ENCODE measurements at regions not wholly inside any gene's neighbourhood (a gene's known extent, or its start where the extent isn't known, plus 50 kb on each side); places are given as distances from the start of the nearest gene placed in this dataset.

DNA sequence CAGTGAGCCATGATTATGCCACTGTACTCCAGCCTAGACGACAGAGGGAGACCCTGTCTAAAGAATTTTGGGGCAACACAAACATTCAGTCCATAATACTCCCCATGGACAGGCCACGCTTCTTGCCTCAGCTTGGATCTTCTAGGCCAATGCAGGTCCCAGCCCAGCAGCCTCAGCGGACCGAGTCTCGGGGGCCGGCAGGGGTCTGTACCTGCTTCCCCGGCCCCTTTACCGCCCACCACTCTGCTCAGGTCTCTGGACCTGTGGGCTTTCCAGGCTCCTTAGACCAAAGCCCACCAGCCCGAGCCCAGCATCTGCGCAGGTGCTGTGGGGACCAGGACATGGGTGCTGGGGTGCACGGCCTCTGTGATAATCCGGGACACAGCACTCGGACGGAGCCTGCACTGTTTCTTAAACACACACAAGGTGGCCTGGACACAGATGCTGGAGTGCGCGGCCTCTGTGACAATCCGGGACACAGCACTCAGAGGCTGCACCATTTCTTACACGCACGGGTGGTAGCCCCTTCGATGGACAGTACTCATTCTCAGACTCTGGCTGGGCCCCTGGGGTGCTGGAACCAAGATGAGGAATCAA, 62.1 kb upstream of the GPC1 start:
- Histone ChIP-seq H3K9ac (ENCODE audit: low read depth in 1 of 2, low read length in 2 of 2) (no peak overlapping the region), H3K36me3 (ENCODE audit: control insufficient read depth in 2 of 2, insufficient read depth in 2 of 2, low read length in 2 of 2) (no peaks in the 10 kb centered on the region), H3K4me1 (ENCODE audit: control insufficient read depth in 2 of 2, insufficient read depth in 2 of 2, low read length in 2 of 2) (peaks cover 0 to 4% of the 10 kb centered on the region in 2 donors), H3K9me3 (ENCODE audit: control insufficient read depth in 2 of 2, low read length in 2 of 2) (no peaks in the 10 kb centered on the region), H3K4me3 (ENCODE audit: low read length in 2 of 2) (no peak overlapping the region), H3K27ac (ENCODE audit: low read depth in 2 of 2, low read length in 2 of 2) (no peak overlapping the region), H3K27me3 (ENCODE audit: control insufficient read depth in 2 of 2, insufficient read depth in 2 of 2, low read length in 2 of 2) (no peaks in the 10 kb centered on the region)

DNA sequence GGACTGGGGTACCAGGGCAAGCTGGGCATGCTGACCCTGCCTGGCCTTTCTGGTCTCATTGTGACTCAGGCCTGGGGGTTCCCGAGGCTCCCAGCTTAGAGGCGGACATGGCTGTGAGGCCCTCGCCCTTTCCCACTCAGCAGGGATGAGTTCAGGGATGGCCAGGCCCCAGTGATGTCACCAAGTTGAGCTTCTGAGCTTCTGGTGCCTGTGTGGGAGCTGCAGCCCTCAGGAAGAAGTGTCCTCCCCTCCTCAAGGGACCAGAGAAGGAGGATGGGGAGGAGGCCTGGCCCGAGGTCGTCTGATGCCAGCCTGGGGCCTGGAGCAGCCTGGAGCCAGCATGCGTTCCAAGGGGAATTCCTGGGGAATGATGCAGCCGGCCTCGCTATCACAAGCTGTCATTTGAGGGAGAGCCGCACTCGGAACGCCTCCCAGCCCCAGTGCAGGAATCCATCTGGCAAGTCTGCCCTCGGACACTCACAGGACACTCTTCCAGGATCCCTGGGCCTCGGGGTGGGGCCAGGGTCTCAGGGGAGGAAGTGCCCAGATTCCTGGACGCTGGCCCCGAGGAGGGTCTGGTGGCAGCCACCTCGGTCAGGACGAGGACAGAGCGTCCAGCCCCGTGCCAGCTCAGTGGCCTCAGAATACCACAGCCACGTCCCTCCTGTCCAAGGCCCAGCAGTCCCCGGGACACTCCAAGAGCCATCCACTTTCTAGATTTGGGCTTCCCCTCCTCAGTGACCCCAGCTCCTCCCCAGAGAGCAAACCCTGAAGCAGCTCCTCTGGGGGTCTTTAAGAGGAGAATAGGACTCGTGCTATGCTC, 61.2 kb upstream of the GPC1 start:
- Histone ChIP-seq H3K9me3 (ENCODE audit: control insufficient read depth in 2 of 2, low read length in 2 of 2) (no peaks in the 10 kb centered on the region), H3K27ac (ENCODE audit: low read depth in 2 of 2, low read length in 2 of 2) (peak overlapping the region; percentile 38 to 50), H3K4me3 (ENCODE audit: low read length in 2 of 2) (no peak overlapping the region), H3K36me3 (ENCODE audit: control insufficient read depth in 2 of 2, insufficient read depth in 2 of 2, low read length in 2 of 2) (no peaks in the 10 kb centered on the region), H3K9ac (ENCODE audit: low read depth in 1 of 2, low read length in 2 of 2) (peak overlapping the region in 1 of 2 donors; percentile 17), H3K27me3 (ENCODE audit: control insufficient read depth in 2 of 2, insufficient read depth in 2 of 2, low read length in 2 of 2) (no peaks in the 10 kb centered on the region), H3K4me1 (ENCODE audit: control insufficient read depth in 2 of 2, insufficient read depth in 2 of 2, low read length in 2 of 2) (peaks cover 0 to 4% of the 10 kb centered on the region in 2 donors)

DNA sequence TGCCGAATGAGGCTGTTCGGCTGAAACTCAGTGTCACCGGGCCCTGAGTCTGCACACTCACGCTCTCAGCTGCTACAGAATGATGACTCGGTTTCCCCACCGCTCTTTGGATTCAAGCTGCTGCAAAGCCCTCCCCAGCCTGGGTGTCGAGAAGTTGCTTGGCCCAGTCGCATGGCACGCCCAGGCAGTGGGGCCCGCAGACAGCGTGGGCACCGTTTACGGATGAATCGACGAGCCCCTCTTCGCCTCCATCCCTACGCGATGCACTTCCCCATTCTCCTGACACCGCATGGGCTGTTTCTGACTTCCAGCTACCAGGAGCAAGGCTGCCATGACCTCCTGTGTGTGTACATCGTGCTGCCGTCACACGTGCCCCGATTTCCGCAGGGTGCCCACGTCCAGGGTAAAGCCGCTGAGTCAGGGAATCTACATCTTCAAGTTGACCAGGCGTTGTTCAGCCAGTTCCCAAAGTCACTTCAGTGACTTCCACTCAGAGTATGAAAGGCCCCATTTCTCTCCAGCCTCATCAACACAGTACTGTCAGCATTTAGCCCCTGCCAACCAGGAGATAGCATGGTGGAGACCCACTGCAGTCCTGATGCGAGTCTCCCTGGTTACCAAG, 60.3 kb upstream of the GPC1 start:
- H3K27ac ChIP-seq (ENCODE audit: low read depth in 2 of 2, low read length in 2 of 2) = no peak overlapping the region
- H3K36me3 ChIP-seq (ENCODE audit: control insufficient read depth in 2 of 2, insufficient read depth in 2 of 2, low read length in 2 of 2) = no peaks in the 10 kb centered on the region
- no peaks in the 10 kb centered on the region for H3K9me3 ChIP-seq (ENCODE audit: control insufficient read depth in 2 of 2, low read length in 2 of 2)
- H3K4me1 ChIP-seq (ENCODE audit: control insufficient read depth in 2 of 2, insufficient read depth in 2 of 2, low read length in 2 of 2) = peaks cover 0 to 4% of the 10 kb centered on the region in 2 donors
- no peaks in the 10 kb centered on the region for H3K27me3 ChIP-seq (ENCODE audit: control insufficient read depth in 2 of 2, insufficient read depth in 2 of 2, low read length in 2 of 2)
- H3K9ac ChIP-seq (ENCODE audit: low read depth in 1 of 2, low read length in 2 of 2) = no peak overlapping the region
- H3K4me3 ChIP-seq (ENCODE audit: low read length in 2 of 2) = no peak overlapping the region

DNA sequence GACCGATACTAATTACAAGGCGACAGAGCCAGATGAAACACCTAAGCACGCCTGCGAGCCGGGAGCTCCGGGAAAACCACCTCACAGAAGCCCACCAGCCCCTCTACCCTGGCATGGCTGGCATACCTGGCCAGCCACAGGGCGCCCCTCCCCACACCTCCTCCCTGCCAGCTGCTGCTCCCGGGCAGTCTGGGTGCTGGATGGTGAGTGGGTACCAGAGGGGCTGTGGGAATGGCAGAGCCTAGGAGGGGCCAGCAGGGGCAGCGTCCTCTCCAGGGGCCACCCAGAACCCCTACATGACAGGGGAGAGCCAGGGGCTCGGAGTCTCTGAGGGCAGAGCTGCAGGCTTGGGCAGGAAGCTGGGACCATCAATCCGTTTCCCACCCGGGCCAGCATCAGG, 58.7 kb upstream of the GPC1 start:
- Histone ChIP-seq H3K27me3 (ENCODE audit: control insufficient read depth in 2 of 2, insufficient read depth in 2 of 2, low read length in 2 of 2) (no peaks in the 10 kb centered on the region), H3K4me1 (ENCODE audit: control insufficient read depth in 2 of 2, insufficient read depth in 2 of 2, low read length in 2 of 2) (peaks cover 0 to 4% of the 10 kb centered on the region in 2 donors), H3K9ac (ENCODE audit: low read depth in 1 of 2, low read length in 2 of 2) (no peak overlapping the region), H3K9me3 (ENCODE audit: control insufficient read depth in 2 of 2, low read length in 2 of 2) (no peaks in the 10 kb centered on the region), H3K36me3 (ENCODE audit: control insufficient read depth in 2 of 2, insufficient read depth in 2 of 2, low read length in 2 of 2) (no peaks in the 10 kb centered on the region), H3K4me3 (ENCODE audit: low read length in 2 of 2) (no peak overlapping the region), H3K27ac (ENCODE audit: low read depth in 2 of 2, low read length in 2 of 2) (no peak overlapping the region)

DNA sequence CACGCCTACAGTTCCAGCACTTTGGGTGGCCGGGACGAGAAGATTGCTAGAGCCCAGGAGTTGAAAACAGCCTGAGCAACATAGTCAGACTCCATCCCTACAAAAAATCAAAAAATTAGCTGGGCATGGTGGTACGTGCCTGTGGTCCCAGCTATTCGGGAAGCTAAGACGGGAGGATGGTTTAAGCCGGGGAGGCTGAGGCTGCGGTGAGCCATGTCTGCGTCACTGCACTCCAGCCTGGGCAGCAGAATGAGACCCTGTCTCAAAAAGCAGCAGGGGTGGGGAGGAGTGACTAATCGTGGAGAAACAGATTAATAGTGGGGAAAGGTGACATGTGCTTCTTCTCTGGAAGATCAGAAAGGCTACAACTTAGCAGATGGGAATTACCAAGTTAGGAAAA, 58.1 kb upstream of the GPC1 start:
- no peak overlapping the region for H3K4me3 ChIP-seq (ENCODE audit: low read length in 2 of 2)
- H3K27me3 ChIP-seq (ENCODE audit: control insufficient read depth in 2 of 2, insufficient read depth in 2 of 2, low read length in 2 of 2) = no peaks in the 10 kb centered on the region
- no peak overlapping the region for H3K27ac ChIP-seq (ENCODE audit: low read depth in 2 of 2, low read length in 2 of 2)
- no peak overlapping the region for H3K9ac ChIP-seq (ENCODE audit: low read depth in 1 of 2, low read length in 2 of 2)
- H3K4me1 ChIP-seq (ENCODE audit: control insufficient read depth in 2 of 2, insufficient read depth in 2 of 2, low read length in 2 of 2) = peaks cover 0 to 4% of the 10 kb centered on the region in 2 donors
- no peaks in the 10 kb centered on the region for H3K9me3 ChIP-seq (ENCODE audit: control insufficient read depth in 2 of 2, low read length in 2 of 2)
- no peaks in the 10 kb centered on the region for H3K36me3 ChIP-seq (ENCODE audit: control insufficient read depth in 2 of 2, insufficient read depth in 2 of 2, low read length in 2 of 2)

DNA sequence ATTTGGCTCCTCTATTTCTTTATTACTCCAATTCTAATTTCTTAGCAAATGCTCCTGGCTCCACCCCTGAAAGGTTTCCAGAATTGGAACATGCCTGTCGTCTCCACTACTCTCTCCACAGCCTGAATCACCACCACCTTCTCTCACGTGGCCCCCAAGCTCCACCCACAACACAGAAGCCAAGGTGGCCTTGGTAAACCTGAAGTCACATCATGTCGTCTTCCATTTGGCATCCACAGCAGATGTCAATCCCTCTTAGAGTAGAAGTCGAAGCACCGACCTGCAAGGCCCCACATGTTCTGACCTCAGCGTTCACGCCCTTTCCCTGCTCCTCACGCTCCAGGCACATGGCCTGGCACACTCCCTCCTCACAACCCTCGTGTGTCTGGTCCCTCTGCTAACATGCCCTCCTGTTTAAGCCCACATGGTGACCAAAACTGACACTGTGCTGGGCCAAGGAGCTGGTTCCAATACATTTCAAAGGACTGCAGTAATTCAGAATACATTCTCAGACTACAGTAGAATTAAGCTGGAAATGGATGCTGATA, 56.3 kb upstream of the GPC1 start:
- Histone ChIP-seq H3K4me3 (ENCODE audit: low read length in 2 of 2) (no peak overlapping the region), H3K4me1 (ENCODE audit: control insufficient read depth in 2 of 2, insufficient read depth in 2 of 2, low read length in 2 of 2) (peaks cover 0 to under 1% of the 10 kb centered on the region in 2 donors), H3K36me3 (ENCODE audit: control insufficient read depth in 2 of 2, insufficient read depth in 2 of 2, low read length in 2 of 2) (no peaks in the 10 kb centered on the region), H3K9me3 (ENCODE audit: control insufficient read depth in 2 of 2, low read length in 2 of 2) (no peaks in the 10 kb centered on the region), H3K9ac (ENCODE audit: low read depth in 1 of 2, low read length in 2 of 2) (no peak overlapping the region), H3K27me3 (ENCODE audit: control insufficient read depth in 2 of 2, insufficient read depth in 2 of 2, low read length in 2 of 2) (no peaks in the 10 kb centered on the region), H3K27ac (ENCODE audit: low read depth in 2 of 2, low read length in 2 of 2) (no peak overlapping the region)

DNA sequence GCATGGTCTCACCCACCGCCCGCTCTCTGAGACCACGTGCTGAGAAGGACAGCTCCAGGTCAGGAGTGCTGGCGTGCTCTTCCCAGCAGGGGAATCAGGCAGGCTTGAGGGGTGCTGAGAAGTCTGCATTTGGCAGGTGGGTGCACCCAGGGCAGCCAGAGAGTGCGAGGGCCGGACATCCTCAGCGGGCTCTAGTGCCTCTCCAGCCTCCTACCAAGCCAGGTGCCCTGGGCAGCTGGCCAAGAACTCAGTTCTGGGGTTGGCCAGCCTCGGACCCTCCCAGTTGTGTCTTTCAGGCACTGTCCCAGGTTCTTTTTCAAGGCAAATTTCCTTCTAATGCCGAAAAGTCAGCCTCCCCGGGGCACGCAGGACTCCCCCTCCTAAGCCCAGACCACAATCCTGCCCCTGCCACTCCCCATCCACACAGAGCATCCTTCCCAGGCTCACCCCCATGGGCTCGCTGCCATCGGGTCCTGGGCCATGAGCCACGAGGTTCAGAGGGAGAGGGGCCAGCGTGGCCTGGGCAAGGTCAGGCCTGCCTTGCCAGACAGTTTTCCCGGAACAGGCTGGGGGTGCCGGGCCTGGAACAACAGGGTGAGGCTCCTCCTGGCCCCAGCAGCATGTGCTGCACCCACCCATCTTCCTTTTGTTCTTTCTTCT, 52.2 kb upstream of the GPC1 start:
- Histone ChIP-seq H3K27me3 (ENCODE audit: control insufficient read depth in 2 of 2, insufficient read depth in 2 of 2, low read length in 2 of 2) (no peaks in the 10 kb centered on the region), H3K27ac (ENCODE audit: low read depth in 2 of 2, low read length in 2 of 2) (no peak overlapping the region), H3K9ac (ENCODE audit: low read depth in 1 of 2, low read length in 2 of 2) (no peak overlapping the region), H3K36me3 (ENCODE audit: control insufficient read depth in 2 of 2, insufficient read depth in 2 of 2, low read length in 2 of 2) (no peaks in the 10 kb centered on the region), H3K4me3 (ENCODE audit: low read length in 2 of 2) (no peak overlapping the region), H3K9me3 (ENCODE audit: control insufficient read depth in 2 of 2, low read length in 2 of 2) (no peaks in the 10 kb centered on the region), H3K4me1 (ENCODE audit: control insufficient read depth in 2 of 2, insufficient read depth in 2 of 2, low read length in 2 of 2) (peaks cover 0 to 2% of the 10 kb centered on the region in 2 donors)

DNA sequence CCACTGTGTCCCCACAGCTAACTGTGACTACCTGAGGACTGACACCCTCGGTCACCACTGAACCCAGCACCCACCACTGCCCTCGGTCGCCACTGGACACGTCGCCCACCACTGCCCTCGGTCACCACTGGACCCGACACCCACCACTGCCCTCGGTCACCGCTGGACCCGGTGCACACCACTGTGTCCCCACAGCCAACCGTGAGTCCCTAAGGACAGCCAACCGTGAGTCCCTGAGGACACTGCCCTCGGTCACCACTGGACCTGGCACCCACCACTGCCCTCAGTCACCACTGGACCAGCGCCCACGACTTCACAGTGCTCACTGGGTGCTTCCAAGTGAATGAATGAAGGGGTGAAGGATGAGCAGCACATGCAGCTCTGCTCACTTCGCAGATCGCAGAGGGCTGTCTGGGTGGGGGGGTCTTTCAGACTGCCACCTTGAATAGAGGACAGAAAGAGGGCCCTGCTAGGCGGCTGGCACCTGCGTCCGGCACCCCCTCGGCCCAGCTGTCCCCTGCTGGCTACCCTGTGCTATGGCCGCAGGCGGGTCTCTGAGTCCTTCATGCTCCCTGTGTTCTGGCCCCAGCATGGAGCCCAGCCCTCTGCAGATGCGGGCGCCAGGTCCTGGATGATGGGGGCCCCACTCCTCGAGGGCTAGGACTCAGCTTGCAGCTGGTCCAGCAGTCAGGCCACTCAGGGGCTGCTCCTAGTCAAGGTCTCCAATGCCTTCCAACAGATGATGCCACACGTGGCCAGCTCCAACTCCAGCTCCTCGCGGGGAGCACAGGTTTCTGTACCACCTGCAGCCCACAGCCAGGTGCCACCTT, 51.4 kb upstream of the GPC1 start:
- Histone ChIP-seq H3K9ac (ENCODE audit: low read depth in 1 of 2, low read length in 2 of 2) (no peak overlapping the region), H3K9me3 (ENCODE audit: control insufficient read depth in 2 of 2, low read length in 2 of 2) (no peaks in the 10 kb centered on the region), H3K4me1 (ENCODE audit: control insufficient read depth in 2 of 2, insufficient read depth in 2 of 2, low read length in 2 of 2) (peaks cover 0 to 2% of the 10 kb centered on the region in 2 donors), H3K27ac (ENCODE audit: low read depth in 2 of 2, low read length in 2 of 2) (no peak overlapping the region), H3K27me3 (ENCODE audit: control insufficient read depth in 2 of 2, insufficient read depth in 2 of 2, low read length in 2 of 2) (no peaks in the 10 kb centered on the region), H3K36me3 (ENCODE audit: control insufficient read depth in 2 of 2, insufficient read depth in 2 of 2, low read length in 2 of 2) (no peaks in the 10 kb centered on the region), H3K4me3 (ENCODE audit: low read length in 2 of 2) (no peak overlapping the region)

DNA sequence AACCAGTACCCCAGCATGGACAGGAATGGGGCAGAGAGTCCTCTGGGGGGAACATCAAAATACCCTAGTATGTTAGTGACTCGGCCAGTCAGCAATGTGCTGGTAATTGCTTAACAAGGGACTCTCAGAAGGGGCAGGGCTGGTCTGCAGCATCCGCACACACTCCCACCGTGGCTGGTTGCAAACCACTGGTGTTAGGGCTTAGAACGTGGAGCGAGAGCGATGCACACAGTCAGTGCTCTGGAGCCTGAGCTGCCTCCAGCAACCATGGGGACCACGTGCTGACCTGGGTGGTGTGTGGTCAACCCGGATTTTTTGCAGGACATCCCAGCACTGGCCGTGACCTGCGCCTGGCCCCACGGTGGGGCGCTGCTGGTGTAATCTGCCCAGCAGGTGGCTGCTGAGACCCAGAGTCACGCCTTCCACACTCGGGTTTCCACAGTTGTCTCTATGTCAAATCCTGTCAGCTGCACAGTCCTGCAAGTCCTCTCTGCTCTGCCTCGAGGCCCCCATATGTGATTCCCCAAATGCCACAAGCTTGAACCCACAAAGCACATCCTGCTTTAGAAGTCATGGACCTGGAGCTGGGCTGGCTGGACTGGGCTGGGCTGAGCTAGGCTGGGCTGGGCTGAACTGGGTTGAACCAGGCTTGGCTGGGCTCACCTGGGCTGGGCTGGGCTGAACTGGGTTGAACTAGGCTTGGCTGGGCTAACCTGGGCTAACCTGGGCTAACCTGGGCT, 50.6 kb upstream of the GPC1 start:
- H3K9me3 ChIP-seq (ENCODE audit: control insufficient read depth in 2 of 2, low read length in 2 of 2) = no peaks in the 10 kb centered on the region
- no peak overlapping the region for H3K27ac ChIP-seq (ENCODE audit: low read depth in 2 of 2, low read length in 2 of 2)
- H3K4me1 ChIP-seq (ENCODE audit: control insufficient read depth in 2 of 2, insufficient read depth in 2 of 2, low read length in 2 of 2) = peaks cover 0 to 2% of the 10 kb centered on the region in 2 donors
- H3K4me3 ChIP-seq (ENCODE audit: low read length in 2 of 2) = no peak overlapping the region
- H3K27me3 ChIP-seq (ENCODE audit: control insufficient read depth in 2 of 2, insufficient read depth in 2 of 2, low read length in 2 of 2) = no peaks in the 10 kb centered on the region
- no peak overlapping the region for H3K9ac ChIP-seq (ENCODE audit: low read depth in 1 of 2, low read length in 2 of 2)
- H3K36me3 ChIP-seq (ENCODE audit: control insufficient read depth in 2 of 2, insufficient read depth in 2 of 2, low read length in 2 of 2) = no peaks in the 10 kb centered on the region

Measured in mucosa of rectum (tissue), 2 donors.